ENCODE measurements at regions not wholly inside any gene's neighbourhood (a gene's known extent, or its start where the extent isn't known, plus 50 kb on each side); places are given as distances from the start of the nearest gene placed in this dataset.

DNA sequence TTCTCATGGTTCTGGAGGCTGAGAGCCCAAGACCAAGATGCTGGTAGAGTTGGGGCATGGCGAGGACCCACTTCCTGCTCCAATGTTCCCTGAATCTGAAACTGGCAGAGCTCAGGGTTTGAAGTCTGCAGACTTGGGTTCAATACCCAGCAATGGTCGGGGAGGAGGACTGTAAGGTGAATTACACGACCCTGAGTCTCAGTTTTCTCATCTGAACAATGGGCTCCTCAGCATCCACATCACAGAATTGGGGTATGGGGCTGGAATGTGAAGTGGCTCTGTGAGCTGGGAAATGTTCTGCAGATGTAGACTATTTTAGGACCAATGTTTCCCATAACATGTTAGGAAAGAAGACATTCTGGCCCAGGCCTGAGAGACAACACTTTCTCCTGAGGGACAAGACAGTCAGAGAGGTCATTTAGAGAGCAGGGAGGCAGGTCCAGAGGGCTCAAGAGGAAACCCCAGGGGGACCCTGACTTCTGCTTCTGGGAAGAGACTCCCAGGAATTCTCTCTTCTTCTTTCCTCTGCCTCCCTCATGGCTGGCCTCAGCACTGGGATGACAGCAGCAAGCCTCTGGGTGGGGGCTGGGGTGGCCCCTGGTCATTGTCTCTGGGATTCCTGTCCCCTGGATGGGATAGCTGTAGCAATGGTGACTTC is 141.3 kb upstream of the PMEPA1 start:
- TF ChIP-seq CTCF (IDR thresholded peaks at IDR 0.05) (no peak), POLR2A (IDR thresholded peaks at IDR 0.05) (no peak)
